Urothelium cell line (cell line): ENCODE measurements at regions not wholly inside any gene's neighbourhood (a gene's known extent, or its start where the extent isn't known, plus 50 kb on each side); places are given as distances from the start of the nearest gene placed in this dataset.
A peak's percentile ranks its signal among the peaks of the same experiment; 100 is the strongest.
"Not testable (repeated sequence)": the region's sequence is repeated elsewhere in the genome, so short reads cannot be mapped to it uniquely, and the experiment has no call there.

Experiments used
- DNase-seq: peaks from one replicate; pipeline ENCODE4 v3.0.0; 2011; ENCODE audit warnings: low spot score, mixed read lengths
- FAIRE-seq: peaks from 2 replicates; lab custom pipeline; 2011; peaks lifted over from hg19 to GRCh38; lab: Jason Lieb, UNC

DNA sequence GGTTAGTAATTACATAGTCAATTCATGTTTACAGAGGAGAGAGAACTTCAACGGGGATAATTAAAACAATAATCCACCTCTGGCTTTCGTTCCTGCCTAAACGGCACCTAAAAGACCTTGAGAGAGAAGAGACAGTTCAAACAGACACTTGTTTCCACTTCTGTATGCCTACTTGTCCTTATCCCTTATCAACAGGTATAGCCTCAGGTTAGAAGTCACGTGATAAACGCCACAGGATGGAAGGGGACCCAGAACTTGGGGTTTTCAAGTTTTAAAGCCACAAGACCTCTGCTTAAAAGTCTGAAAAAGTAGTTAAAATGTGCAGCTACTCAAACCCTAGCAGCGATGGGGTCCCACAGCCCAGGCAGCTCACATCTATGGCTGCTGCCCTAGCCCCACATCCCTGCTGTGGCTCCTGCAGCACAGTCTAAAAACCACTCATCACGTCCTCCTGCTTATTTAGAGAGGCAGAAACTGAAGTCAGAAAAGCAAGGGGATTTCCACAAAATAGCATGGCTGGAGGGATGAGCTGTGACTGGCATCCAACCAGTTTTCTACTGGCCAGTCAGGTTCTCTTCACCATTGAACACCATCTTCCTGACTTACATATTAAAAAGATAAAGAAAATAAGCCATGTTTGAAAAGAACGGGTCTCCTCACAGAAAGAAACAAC lies 51.2 kb upstream of the SEC16B start:
- DNase-seq (no peak), FAIRE-seq (no peak)

DNA sequence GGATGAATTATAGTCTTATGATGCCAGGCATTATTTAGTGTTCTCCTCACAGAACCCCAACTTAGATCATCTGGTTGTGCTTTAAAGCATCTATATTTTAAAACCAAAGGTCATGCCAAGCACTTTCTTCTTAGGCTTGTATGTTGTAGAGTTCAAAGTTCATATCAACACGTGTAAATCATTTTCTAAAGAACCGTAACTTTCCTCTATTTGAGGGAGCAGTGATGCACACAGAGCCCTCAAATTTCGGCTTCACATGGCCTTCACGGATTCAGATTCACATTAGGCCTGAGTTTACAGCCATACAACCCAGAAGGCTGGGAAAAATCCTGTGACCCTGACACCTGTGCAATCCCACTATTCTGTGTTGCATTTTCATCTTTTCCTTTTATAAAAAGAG lies 52.1 kb upstream of the SEC16B start:
- FAIRE-seq (no peak), DNase-seq (no peak)

DNA sequence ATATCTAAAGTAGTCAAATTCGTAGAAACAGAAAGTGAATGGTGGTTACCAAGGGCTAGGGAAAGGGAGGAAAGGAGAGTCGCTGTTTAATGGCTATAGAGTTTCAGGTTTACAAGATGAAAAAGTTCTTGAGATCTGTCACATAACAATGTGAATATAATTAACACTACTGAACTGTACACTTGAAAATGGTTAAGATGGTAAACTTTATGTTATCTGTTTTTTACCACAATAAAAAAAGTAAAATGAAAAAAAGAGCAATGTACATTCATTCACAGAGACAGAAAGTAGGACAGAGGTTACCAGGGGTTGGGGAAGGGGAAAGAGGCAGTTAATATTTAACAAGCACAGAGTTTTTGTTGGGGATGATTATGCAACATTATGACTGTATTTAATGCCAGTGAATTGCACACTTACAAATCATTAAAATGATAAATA lies 53.3 kb upstream of the SEC16B start:
- FAIRE-seq (no peak), DNase-seq (no peak)

DNA sequence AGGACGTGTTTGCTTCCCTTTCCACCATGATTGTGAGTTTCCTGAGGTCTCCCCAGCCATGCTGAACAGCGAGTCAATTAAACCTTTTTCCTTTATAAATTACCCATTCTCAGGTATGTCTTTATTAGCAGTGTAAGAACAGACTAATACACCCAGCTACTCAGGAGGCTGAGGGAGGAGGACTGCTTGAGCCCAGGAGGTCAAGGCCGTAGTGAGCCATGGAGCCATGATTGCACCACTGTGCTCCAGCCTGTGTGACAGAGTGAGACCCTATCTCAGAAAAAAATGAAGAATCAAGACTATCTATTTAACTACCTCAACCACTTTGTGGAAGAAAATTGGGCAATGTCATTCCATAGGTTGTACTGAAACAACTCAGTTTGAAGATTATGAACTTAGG lies 54.6 kb upstream of the SEC16B start:
- DNase-seq, result no peak
- FAIRE-seq, result no peak

DNA sequence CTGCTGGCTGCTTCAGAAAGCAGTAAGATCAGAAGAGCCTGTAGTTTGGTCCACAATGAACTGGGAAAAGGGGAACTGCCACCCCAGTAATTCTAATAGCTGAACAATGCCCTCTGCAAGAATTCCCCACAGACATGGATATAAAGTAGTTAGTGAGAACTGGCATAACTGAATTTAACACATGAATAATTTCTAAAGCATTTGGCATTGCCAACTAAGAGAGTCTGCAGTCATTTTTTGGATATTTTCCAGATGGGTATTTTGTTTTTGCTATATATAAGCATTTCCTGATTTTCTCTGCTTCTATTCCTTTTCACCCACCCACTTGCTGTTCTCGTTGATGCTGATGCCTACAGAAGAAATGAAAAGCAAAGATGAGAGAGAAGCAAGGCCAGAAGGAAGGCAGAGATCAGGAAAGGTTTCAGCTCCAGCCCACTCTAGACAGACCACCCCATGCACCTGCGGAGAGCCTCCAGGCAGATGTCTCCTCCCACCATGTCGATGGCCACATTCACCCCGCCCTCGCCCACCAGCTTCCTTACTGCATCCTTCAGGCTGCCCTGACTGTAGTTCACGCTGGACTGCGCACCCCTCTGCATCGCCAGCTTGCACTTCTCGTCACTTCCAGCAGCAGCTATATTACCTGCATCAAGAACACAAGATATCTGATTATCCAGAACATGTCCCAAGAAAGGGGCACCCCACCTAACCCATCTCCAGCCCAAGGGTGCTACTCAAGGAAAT lies 55.9 kb upstream of the SEC16B start:
- no peak for DNase-seq
- no peak for FAIRE-seq

DNA sequence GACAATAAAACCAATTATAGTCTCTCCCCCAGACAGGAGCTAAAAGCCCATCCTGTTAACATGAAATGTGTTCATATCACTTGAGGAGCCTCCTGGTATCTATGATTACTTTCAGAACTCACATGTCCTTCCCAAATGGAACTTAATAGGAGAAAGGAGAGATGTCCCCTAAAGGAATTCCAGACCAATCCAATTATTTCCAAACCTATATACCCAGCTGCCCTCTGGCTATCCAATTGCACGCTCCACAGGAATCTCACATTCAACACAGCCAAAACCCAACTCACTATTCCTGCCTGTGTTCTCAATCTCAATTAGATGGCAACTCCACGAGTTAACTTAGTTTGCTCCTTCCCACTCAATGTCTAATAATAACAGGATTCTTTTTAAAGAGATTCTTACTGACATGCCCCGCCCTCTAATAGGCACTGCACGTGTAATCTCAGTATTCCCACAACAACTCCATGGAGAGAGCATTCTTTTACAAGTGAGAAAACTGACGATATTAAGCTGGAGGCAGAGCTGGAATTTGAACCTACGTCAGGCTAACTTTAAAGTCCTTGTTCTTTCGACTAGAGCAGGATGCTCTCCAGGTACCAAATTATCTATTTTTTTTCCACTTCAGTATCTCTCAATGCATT lies 59.1 kb upstream of the SEC16B start:
- no peak for FAIRE-seq
- DNase-seq, result no peak

DNA sequence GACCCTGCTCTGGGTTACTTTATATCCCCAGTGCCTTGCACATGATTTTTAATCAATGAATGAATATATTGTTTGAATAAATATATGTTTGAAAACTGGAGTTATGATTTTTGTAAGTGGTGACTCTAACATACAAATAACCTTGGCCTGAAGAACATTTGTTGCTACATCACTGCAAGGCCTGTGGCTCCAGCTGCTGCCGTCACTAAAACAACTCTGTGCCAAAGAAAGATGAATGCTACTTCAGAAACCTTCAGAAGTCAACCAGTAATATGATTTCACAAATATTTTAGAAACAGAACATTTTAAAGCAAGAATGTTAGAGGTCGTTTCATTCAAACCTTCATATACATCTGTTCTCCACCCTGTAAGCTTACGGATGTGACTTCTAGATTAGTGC lies 60.6 kb upstream of the SEC16B start:
- DNase-seq (no peak), FAIRE-seq (no peak)

DNA sequence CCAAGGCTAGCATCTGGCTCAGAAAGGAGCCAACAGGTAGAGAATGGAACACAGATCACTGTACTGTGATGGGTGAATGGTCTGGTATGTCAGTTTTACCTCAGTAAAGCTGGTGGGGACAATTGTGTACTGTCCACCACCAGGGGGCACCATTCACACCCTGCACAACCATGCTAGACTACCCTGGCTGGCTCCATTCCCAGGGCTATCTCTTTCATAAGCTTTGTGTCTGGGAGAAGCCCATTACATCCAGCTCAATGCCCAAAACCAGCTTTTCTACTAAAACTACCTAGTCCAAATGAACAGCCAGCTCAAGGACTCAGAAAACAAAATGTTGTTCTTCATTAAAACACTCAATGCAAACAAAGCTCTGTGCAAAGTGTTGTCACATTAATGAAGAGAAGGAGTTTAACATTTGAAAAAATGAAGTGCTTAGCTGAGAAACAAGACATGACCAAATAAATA lies 62.0 kb upstream of the RASAL2 start:
- DNase-seq (peak; percentile 82), FAIRE-seq (no peak)

DNA sequence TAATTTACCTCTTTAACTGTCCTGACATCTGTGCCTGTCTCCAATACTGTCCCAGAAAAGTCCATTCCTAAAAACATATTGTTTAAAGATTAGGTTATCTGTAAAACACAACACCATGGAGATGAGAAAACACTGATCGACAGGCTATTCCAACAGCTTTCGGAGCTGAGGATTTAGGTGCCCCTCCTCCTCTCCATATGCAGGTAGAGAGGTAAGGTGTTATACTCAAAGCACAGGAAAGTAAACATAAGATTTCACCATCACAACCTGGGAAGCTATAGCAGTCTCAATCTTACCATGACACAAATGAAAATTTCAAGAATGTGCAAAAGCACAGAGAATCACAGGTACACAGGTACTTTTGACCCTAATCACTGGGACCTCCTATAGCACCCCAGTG lies 60.9 kb upstream of the RASAL2 start:
- DNase-seq (no peak), FAIRE-seq (no peak)

DNA sequence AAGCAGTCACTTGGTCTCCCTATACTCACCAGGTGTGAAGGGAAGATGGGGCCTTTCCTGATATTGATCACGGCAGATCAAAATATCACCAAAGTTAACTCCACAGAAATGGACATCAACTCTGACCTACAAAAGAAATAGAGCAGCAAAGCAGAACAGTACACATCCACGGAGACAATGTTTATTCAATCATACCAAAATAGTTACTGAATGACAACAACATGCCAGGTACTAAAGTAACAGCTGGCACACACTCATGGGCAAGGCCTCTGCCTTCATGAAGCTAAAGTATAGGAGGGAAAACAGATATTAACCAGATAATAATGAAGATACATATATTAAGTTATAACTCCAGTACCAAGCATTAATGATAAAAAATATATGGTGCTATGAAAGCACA lies 59.2 kb upstream of the RASAL2 start:
- no peak for DNase-seq
- FAIRE-seq, result no peak

DNA sequence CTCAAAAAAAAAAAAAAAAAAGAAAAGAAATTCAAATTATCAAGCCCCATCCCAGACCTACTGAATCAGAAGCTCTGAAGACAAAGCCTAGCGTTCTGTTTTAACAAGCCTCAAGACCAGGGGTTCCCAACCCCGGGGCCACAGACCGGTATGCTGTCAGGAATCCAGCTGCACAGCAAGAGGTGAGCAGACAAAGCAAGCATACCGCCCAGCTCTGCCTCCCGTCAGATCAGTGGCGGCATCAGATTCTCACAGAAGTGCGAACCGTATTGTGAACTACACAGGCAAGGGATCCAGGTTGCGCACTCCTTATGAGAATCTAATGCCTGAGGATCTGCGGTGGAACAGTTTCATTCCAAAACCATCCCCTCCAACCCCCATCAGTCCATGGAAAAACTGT lies 57.8 kb upstream of the RASAL2 start:
- FAIRE-seq (no peak), DNase-seq (no peak)

DNA sequence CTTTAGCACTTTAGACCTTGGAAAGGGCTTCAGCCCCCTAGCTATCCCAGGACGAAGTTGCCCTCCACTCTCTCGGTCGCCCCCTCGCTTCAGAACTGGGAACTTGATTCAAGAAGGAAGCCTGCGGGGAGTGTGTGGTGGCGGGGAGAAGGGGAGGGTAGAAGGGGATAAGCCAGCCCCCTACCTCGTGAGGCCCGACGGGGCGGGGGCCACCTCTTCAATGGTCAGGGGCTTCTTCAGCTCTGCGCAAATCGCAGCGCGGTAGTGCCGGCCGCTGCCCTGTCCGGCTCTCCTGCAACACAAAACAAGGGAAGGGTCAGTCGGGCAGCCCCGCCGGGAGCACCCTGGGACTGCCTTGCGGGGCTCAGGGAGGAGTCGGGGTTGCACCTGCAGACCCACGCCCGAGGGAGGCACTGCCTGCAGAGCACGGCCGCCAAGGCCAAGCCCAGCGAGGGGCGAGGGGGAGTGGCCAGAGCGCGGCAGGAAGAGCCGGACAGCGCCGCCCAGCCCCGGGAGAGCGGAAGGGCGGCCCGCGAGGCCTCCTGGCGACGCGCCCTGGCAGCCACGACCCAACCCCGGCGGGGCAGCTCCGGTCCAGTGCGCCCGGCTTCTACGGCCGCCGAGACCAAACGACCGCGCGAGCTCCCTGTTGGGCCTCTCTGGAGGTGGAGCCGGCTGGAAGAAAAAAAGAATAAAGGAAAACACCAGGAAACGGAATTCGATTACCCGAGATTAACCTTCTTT lies 56.2 kb upstream of the RASAL2 start:
- FAIRE-seq (no peak), DNase-seq (peak; percentile 52)

DNA sequence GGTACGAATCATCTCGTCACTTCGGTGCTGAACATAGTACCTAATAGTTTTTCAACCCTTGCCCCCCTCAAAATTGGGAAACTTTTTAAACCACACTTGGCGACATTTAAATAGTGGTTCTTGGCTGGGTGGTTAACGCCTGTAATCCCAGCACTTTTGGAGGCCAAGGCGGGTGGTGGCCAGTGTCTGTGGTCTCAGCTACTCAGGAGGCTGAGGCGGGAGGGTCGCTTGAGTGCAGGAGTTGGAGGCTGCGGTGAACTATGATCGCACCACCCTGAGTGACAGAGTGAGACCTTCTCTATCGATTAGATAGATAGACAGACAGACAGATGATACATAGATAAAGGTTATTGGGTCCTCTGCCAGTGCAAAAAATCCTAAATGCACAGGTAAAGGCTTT lies 55.5 kb upstream of the RASAL2 start:
- DNase-seq (no peak), FAIRE-seq (no peak)

DNA sequence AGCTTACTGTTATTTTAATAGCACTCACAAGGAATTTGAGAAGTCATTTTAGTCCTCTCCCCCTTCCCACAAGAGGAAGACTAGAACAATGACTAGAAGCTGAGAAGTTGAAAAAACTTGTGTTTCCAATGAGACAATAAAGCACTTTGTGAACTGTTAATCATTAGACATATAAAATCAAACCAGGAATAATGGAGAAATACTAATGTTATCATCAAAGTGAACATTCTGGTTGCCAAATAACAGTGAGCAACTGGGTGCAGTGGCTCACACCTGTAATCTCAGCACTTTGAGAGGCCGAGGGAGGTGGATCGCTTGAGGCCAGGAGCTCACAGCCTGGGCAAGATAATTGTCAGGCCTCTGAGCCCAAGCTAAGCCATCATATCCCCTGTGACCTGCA lies 54.0 kb upstream of the RASAL2 start:
- no peak for FAIRE-seq
- no peak for DNase-seq

DNA sequence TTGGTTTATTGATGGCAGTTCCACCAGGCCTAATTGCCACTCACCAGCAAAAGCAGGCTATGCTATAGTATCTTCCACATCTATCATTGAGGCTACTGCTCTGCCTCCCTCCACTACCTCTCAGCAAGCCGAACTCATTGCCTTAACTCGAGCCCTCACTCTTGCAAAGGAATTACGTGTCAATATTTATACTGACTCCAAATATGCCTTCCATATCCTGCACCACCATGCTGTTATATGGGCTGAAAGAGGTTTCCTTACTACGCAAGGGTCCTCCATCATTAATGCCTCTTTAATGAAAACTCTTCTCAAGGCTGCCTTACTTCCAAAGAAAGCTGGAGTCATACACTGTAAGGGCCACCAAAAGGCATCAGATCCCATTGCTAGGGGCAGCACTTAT lies 50.0 kb upstream of the RASAL2 start:
- not testable (repeated sequence) for FAIRE-seq, DNase-seq
